Esophagus muscularis mucosa (tissue), 4 donors: ENCODE measurements at regions not wholly inside any gene's neighbourhood (a gene's known extent, or its start where the extent isn't known, plus 50 kb on each side); places are given as distances from the start of the nearest gene placed in this dataset.

ENCODE experiments used
- DNase-seq: peaks from one replicate; pipeline ENCODE4 v3.0.0-alpha.2; 2017; ENCODE audit errors: extremely low spot score
- H3K27ac ChIP-seq, 4 donors: fragments of 200-600 bp; sonication (generic); replicated peaks in 1 of 4; 1 replicate in 3 of 4; 2 replicates in 1 of 4; pipeline ENCODE4 v1.5.1; 2016 to 2019; ENCODE audit warnings: mild to moderate bottlenecking in 1 of 4
- H3K27me3 ChIP-seq, 4 donors: fragments of 200-600 bp; sonication (generic); one replicate each; pipeline versions ENCODE4 v1.5.1 to v1.6.0; 2016 to 2019
- H3K36me3 ChIP-seq, 4 donors: fragments of 200-600 bp; sonication (generic); one replicate each; pipeline ENCODE4 v1.5.1; 2016 to 2019
- H3K4me1 ChIP-seq, 4 donors: fragments of 200-600 bp; sonication (generic); one replicate each; pipeline ENCODE4 v1.5.1; 2016 to 2019
- H3K4me3 ChIP-seq, 4 donors: fragments of 200-600 bp; sonication (generic); 1 replicate in 2 of 4; 2 replicates in 2 of 4; pipeline ENCODE4 v1.5.1; 2016 to 2019; ENCODE audit warnings: mild to moderate bottlenecking in 4 of 4, moderate library complexity in 1 of 4
- H3K9me3 ChIP-seq, 4 donors: fragments of 200-600 bp; sonication (generic); 1 replicate in 3 of 4; 2 replicates in 1 of 4; pipeline ENCODE4 v1.5.1; 2016 to 2019
- CTCF ChIP-seq, 3 experiments: fragments of 200-600 bp in 2 of 3; fragments of 450-650 bp in 1 of 3; sonication (generic) in 2 of 3; IDR thresholded peaks; one replicate each; pipeline ENCODE4 v1.5.1; 2017 to 2019; ENCODE audit warnings: antibody characterized with exemption in 3 of 3, mild to moderate bottlenecking in 2 of 3, moderate library complexity in 1 of 3
- EP300 ChIP-seq: sonication (generic); formaldehyde crosslinking; IDR thresholded peaks from one replicate; pipeline ENCODE4 v1.6.1; 2017; ENCODE audit warnings: antibody characterized with exemption
- POLR2A ChIP-seq: fragments of 450-650 bp; IDR thresholded peaks from one replicate; pipeline ENCODE4 v1.6.1; 2017; ENCODE audit warnings: antibody characterized with exemption, moderate library complexity, mild to moderate bottlenecking, low read depth
- POLR2AphosphoS5 ChIP-seq, 2 donors: sonication (generic); formaldehyde crosslinking; IDR thresholded peaks; one replicate each; pipeline ENCODE4 v1.6.1; 2017; ENCODE audit warnings: antibody characterized with exemption in 2 of 2
- WGBS: methylation state at CpG from one replicate; pipeline ENCODE4 v1.1.5; 2018; 5-methylcytosine and 5-hydroxymethylcytosine counted together
- intact Hi-C: fragments of 100-400 bp; cut with DNase I; formaldehyde crosslinking; loops from one replicate; pipeline ENCODE4 v1.15.1; 2023

- H3K36me3 ChIP-seq = no peaks in the 10 kb centered on the region
- H3K4me3 ChIP-seq = no peak overlapping the region
- no peaks in the 10 kb centered on the region for H3K27me3 ChIP-seq
- no peak overlapping the region for H3K27ac ChIP-seq
- intact Hi-C loops = no loop called here
- peaks cover 0 to 16% (median 11%) of the 10 kb centered on the region in 4 donors for H3K4me1 ChIP-seq
- H3K9me3 ChIP-seq = no peaks in the 10 kb centered on the region
- no peak for DNase-seq
- WGBS = 86% methylated on average over 2 of the region's 2 CpGs
- no peak for TF ChIP-seq CTCF (IDR thresholded peaks at IDR 0.05)
- TF ChIP-seq EP300 = no peak
- no peak for TF ChIP-seq POLR2A
- no peak for TF ChIP-seq POLR2AphosphoS5 (IDR thresholded peaks at IDR 0.05)
These were observed 154.0 kb upstream of the PLN start for GRCh38 chr6:118394106-118394505.

- peak overlapping the region in 2 of 4 donors; percentile 11 to 39 for H3K27ac ChIP-seq
- intact Hi-C loops = no loop called here
- H3K9me3 ChIP-seq = no peaks in the 10 kb centered on the region
- peaks cover 0 to 29% (median 11%) of the 10 kb centered on the region in 4 donors for H3K4me1 ChIP-seq
- no peaks in the 10 kb centered on the region for H3K27me3 ChIP-seq
- no peak for TF ChIP-seq POLR2A
- TF ChIP-seq EP300 = no peak
- TF ChIP-seq CTCF (IDR thresholded peaks at IDR 0.05) = no peak
- no peak for TF ChIP-seq POLR2AphosphoS5 (IDR thresholded peaks at IDR 0.05)
- no peak for DNase-seq
- H3K4me3 ChIP-seq = no peak overlapping the region
- no peaks in the 10 kb centered on the region for H3K36me3 ChIP-seq
- 91% methylated on average over 2 of the region's 2 CpGs for WGBS
These were observed 151.1 kb upstream of the PLN start for GRCh38 chr6:118396969-118397368.

- Histone ChIP-seq H3K4me1 (peaks cover 0 to 29% (median 11%) of the 10 kb centered on the region in 4 donors), H3K36me3 (no peaks in the 10 kb centered on the region), H3K9me3 (no peaks in the 10 kb centered on the region), H3K27ac (peak overlapping the region in 2 of 4 donors; percentile 4 to 39), H3K4me3 (no peak overlapping the region), H3K27me3 (no peaks in the 10 kb centered on the region)
- DNase-seq = no peak
- intact Hi-C loops = no loop called here
- TF ChIP-seq CTCF (IDR thresholded peaks at IDR 0.05) = no peak
- TF ChIP-seq POLR2AphosphoS5 (IDR thresholded peaks at IDR 0.05) = no peak
- TF ChIP-seq EP300 = no peak
- no peak for TF ChIP-seq POLR2A
- WGBS = 28% methylated on average over 1 of the region's 1 CpG
These were observed 150.2 kb upstream of the PLN start for GRCh38 chr6:118397671-118398465.

- H3K36me3 ChIP-seq = no peaks in the 10 kb centered on the region
- DNase-seq = no peak
- H3K27me3 ChIP-seq = no peaks in the 10 kb centered on the region
- no peak for TF ChIP-seq EP300
- no peak for TF ChIP-seq POLR2AphosphoS5 (IDR thresholded peaks at IDR 0.05)
- no peak for TF ChIP-seq POLR2A
- TF ChIP-seq CTCF (IDR thresholded peaks at IDR 0.05) = no peak
- WGBS = 95% methylated on average over 1 of the region's 1 CpG
- no peak overlapping the region for H3K4me3 ChIP-seq
- no peaks in the 10 kb centered on the region for H3K9me3 ChIP-seq
- H3K27ac ChIP-seq = no peak overlapping the region
- intact Hi-C loops = no loop called here
- peaks cover 0 to 29% (median 11%) of the 10 kb centered on the region in 4 donors for H3K4me1 ChIP-seq
These were observed 148.0 kb upstream of the PLN start for GRCh38 chr6:118400098-118400497.
